Neural cell (in vitro differentiated cells): ENCODE measurements at regions not wholly inside any gene's neighbourhood (a gene's known extent, or its start where the extent isn't known, plus 50 kb on each side); places are given as distances from the start of the nearest gene placed in this dataset.

Experiments
- H2AFZ ChIP-seq: fragments of 200-600, 300-800 bp; sonication (generic), shearing (Covaris generic); 2 replicates; pipeline ENCODE4 v1.6.0; 2014; ENCODE audit warnings: low read depth, mild to moderate bottlenecking, antibody characterized with exemption, low read length, moderate library complexity
- H3F3A ChIP-seq: fragments of 200-600 bp; shearing (Covaris generic); 2 replicates; pipeline ENCODE4 v1.6.1; 2016; ENCODE audit warnings: mild to moderate bottlenecking, moderate library complexity, mixed read lengths, antibody characterized with exemption, low read length; ENCODE audit not compliant: insufficient read depth, poor library complexity, severe bottlenecking
- H3K27ac ChIP-seq: fragments of 200-600, 300-800 bp; sonication (generic), shearing (Covaris generic); 2 replicates; pipeline ENCODE4 v1.5.1; 2014; ENCODE audit warnings: mild to moderate bottlenecking, low read length, moderate library complexity
- H3K27me3 ChIP-seq: fragments of 300-800, 200-600 bp; sonication (generic), shearing (Covaris generic); 2 replicates; pipeline ENCODE4 v1.6.0; 2014; ENCODE audit warnings: mild to moderate bottlenecking, low read depth, low read length, moderate library complexity; ENCODE audit not compliant: insufficient read depth
- H3K36me3 ChIP-seq: fragments of 300-800, 200-600 bp; sonication (generic), shearing (Covaris generic); 2 replicates; pipeline ENCODE4 v1.5.1; 2014; ENCODE audit warnings: mild to moderate bottlenecking, antibody characterized with exemption, low read length, moderate library complexity; ENCODE audit not compliant: insufficient read depth
- H3K4me2 ChIP-seq: fragments of 300-800, 200-600 bp; sonication (generic), shearing (Covaris generic); 2 replicates; pipeline ENCODE4 v1.6.0; 2014; ENCODE audit warnings: mild to moderate bottlenecking, low read length
- H3K4me3 ChIP-seq: fragments of 300-800, 200-600 bp; sonication (generic), shearing (Covaris generic); 2 replicates; pipeline ENCODE4 v1.5.1; 2014; ENCODE audit warnings: mild to moderate bottlenecking, low read length, moderate library complexity
- H3K79me2 ChIP-seq: fragments of 200-600 bp; shearing (Covaris generic); replicated peaks from 2 replicates; pipeline ENCODE4 v1.6.0; 2014; ENCODE audit warnings: mild to moderate bottlenecking, low read length, moderate library complexity; ENCODE audit not compliant: insufficient read depth
- H3K9ac ChIP-seq: fragments of 300-800, 200-600 bp; sonication (generic), shearing (Covaris generic); 2 replicates; pipeline ENCODE4 v1.6.1; 2016; ENCODE audit warnings: mild to moderate bottlenecking, low read length, mixed read lengths
- H3K9me2 ChIP-seq: fragments of 200-600 bp; shearing (Covaris generic); 2 replicates; pipeline ENCODE4 v1.6.1; 2016; ENCODE audit warnings: mild to moderate bottlenecking, low read length, mixed read lengths; ENCODE audit not compliant: insufficient read depth
- H3K9me3 ChIP-seq: fragments of 200-600, 300-800 bp; sonication (generic), shearing (Covaris generic); 2 replicates; pipeline ENCODE4 v1.6.1; 2016; ENCODE audit warnings: mild to moderate bottlenecking, mixed run types, low read length, moderate library complexity, mixed read lengths
- H4K20me1 ChIP-seq: fragments of 200-600 bp; shearing (Covaris generic); 2 replicates; pipeline ENCODE4 v1.6.1; 2016; ENCODE audit warnings: mild to moderate bottlenecking, mixed run types; ENCODE audit not compliant: insufficient read depth
- CTCF ChIP-seq: fragments of 450-650 bp; IDR thresholded peaks from 2 replicates; pipeline ENCODE4 v1.5.1; 2014; ENCODE audit warnings: antibody characterized with exemption, mild to moderate bottlenecking, moderate library complexity; ENCODE audit not compliant: poor library complexity, severe bottlenecking
- EP300 ChIP-seq: fragments of 450-650 bp; conservative IDR thresholded peaks from 2 replicates; pipeline ENCODE4 v1.6.1; 2014; ENCODE audit warnings: antibody characterized with exemption, mild to moderate bottlenecking, moderate library complexity; ENCODE audit not compliant: poor library complexity, severe bottlenecking
- EZH2 ChIP-seq: fragments of 200-600, 300-800 bp; shearing (Covaris generic), sonication (generic); IDR thresholded peaks from 2 replicates; pipeline ENCODE4 v1.6.1; 2014; ENCODE audit warnings: antibody characterized with exemption, low read length, borderline replicate concordance, mild to moderate bottlenecking; ENCODE audit not compliant: insufficient read depth, poor library complexity, severe bottlenecking
- MXI1 ChIP-seq: fragments of 450-650 bp; conservative IDR thresholded peaks from 2 replicates; pipeline ENCODE4 v1.6.1; 2014; ENCODE audit warnings: antibody characterized with exemption, mild to moderate bottlenecking; ENCODE audit not compliant: poor library complexity, severe bottlenecking
- POLR2AphosphoS5 ChIP-seq: IDR thresholded peaks from 2 replicates; pipeline ENCODE4 v1.6.1; 2012
- RAD21 ChIP-seq: fragments of 450-650 bp; conservative IDR thresholded peaks from 2 replicates; pipeline ENCODE4 v1.6.1; 2014; ENCODE audit warnings: antibody characterized with exemption, mild to moderate bottlenecking, moderate library complexity
- REST ChIP-seq: IDR thresholded peaks from 2 replicates; pipeline ENCODE4 v1.6.1; 2012; ENCODE audit warnings: borderline replicate concordance
- SMC3 ChIP-seq: fragments of 450-650 bp; conservative IDR thresholded peaks from 2 replicates; pipeline ENCODE4 v1.6.1; 2014; ENCODE audit warnings: antibody characterized with exemption, mild to moderate bottlenecking, moderate library complexity; ENCODE audit not compliant: poor library complexity
- TAF1 ChIP-seq: IDR thresholded peaks from 2 replicates; pipeline ENCODE4 v1.6.1; 2012; ENCODE audit warnings: low read depth

GRCh38 chr5:6899221-6899620 lies 186.0 kb downstream of the TENT4A start:
- no peaks in the 10 kb centered on the region for H3K9me3 ChIP-seq
- H3F3A ChIP-seq, result no peaks in the 10 kb centered on the region
- no peak overlapping the region for H2AFZ ChIP-seq
- no peaks in the 10 kb centered on the region for H4K20me1 ChIP-seq
- no peaks in the 10 kb centered on the region for H3K27me3 ChIP-seq
- no peaks in the 10 kb centered on the region for H3K9me2 ChIP-seq
- H3K4me3 ChIP-seq, result no peak overlapping the region
- H3K79me2 ChIP-seq, result no peaks in the 10 kb centered on the region
- no peak overlapping the region for H3K4me2 ChIP-seq
- H3K9ac ChIP-seq, result no peak overlapping the region
- no peaks in the 10 kb centered on the region for H3K36me3 ChIP-seq
- no peak overlapping the region for H3K27ac ChIP-seq
- TF ChIP-seq RAD21 (no peak), MXI1 (no peak), REST (no peak), SMC3 (no peak), POLR2AphosphoS5 (no peak), CTCF (no peak), EZH2 (no peak), EP300 (no peak), TAF1 (no peak)

- no peaks in the 10 kb centered on the region for H3F3A ChIP-seq
- TF ChIP-seq TAF1 (no peak), SMC3 (no peak), RAD21 (no peak), CTCF (no peak), REST (no peak), EP300 (no peak), MXI1 (no peak), POLR2AphosphoS5 (no peak)
- H3K36me3 ChIP-seq, result no peaks in the 10 kb centered on the region
- no peaks in the 10 kb centered on the region for H4K20me1 ChIP-seq
- no peak overlapping the region for H3K4me2 ChIP-seq
- H3K27me3 ChIP-seq, result no peaks in the 10 kb centered on the region
- no peaks in the 10 kb centered on the region for H3K79me2 ChIP-seq
- no peak overlapping the region for H3K4me3 ChIP-seq
- no peak overlapping the region for H2AFZ ChIP-seq
- no peaks in the 10 kb centered on the region for H3K9me3 ChIP-seq
- no peak overlapping the region for H3K9ac ChIP-seq
- H3K9me2 ChIP-seq, result no peaks in the 10 kb centered on the region
- no peak overlapping the region for H3K27ac ChIP-seq
Observed at GRCh38 chr5:6900247-6901227, 187.3 kb downstream of the TENT4A start.
